Fibroblast of villous mesenchyme (primary cell): ENCODE measurements at regions not wholly inside any gene's neighbourhood (a gene's known extent, or its start where the extent isn't known, plus 50 kb on each side); places are given as distances from the start of the nearest gene placed in this dataset.

ENCODE experiments used
- DNase-seq: peaks from one replicate; pipeline ENCODE4 v3.0.0-alpha.2; 2010; ENCODE audit warnings: low read depth
- H3K4me3 ChIP-seq: 2 replicates; pipeline ENCODE4 v1.5.1; 2011; ENCODE audit warnings: low read depth, mild to moderate bottlenecking, low read length
- TF ChIP-seq, protein P1 (sequence below): IDR thresholded peaks from 2 replicates; pipeline ENCODE4 v1.5.1; 2012; ENCODE audit warnings: low read depth, mild to moderate bottlenecking, low read length; ENCODE audit not compliant: insufficient read depth

DNA sequence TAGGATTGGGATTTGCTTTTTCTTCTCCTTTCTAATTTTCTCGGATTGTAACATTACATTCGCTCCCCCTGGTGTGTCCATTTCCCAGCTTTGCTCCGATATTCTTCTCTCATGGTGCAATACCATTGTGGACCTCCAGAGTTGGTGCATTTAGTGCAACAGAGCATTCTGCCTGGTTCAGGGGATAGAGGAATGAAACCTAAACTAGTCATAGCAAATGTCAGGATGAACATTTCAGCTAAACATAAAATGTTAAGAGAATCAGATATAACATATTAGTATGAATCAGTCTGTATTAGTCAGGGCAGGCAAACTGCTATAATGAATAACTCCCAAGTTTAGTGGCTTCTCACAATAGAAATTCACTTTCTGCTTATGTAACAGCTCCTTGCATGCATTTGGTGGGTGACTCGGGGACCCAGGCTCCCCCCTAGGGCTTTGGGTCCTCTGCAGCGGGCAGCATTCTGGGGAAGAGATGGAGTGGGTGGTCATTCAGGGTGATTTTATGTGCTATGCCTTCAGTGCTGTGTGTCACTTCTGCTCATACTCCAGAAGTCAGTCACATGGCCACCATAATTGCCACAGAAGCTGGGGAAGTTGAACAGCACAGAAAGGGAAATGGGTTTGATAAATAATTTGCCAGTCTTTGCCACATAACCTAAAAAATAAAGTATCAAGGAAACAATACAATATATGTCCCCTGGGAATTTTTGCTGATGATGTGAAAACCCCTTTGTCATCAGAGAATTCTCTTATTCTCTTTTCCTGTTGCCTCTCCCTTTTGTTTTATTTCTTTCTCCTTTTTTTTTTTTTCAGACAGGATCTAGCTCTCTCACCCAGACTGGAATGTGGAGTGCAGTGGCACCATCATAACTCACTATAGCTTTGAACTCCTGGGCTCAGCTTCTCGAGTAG lies 111.0 kb downstream of the HSPH1 start:
- no peak overlapping the region for H3K4me3 ChIP-seq
- DNase-seq, result no peak
- TF ChIP-seq, protein P1, sequence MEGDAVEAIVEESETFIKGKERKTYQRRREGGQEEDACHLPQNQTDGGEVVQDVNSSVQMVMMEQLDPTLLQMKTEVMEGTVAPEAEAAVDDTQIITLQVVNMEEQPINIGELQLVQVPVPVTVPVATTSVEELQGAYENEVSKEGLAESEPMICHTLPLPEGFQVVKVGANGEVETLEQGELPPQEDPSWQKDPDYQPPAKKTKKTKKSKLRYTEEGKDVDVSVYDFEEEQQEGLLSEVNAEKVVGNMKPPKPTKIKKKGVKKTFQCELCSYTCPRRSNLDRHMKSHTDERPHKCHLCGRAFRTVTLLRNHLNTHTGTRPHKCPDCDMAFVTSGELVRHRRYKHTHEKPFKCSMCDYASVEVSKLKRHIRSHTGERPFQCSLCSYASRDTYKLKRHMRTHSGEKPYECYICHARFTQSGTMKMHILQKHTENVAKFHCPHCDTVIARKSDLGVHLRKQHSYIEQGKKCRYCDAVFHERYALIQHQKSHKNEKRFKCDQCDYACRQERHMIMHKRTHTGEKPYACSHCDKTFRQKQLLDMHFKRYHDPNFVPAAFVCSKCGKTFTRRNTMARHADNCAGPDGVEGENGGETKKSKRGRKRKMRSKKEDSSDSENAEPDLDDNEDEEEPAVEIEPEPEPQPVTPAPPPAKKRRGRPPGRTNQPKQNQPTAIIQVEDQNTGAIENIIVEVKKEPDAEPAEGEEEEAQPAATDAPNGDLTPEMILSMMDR, result peak; percentile 33

DNA sequence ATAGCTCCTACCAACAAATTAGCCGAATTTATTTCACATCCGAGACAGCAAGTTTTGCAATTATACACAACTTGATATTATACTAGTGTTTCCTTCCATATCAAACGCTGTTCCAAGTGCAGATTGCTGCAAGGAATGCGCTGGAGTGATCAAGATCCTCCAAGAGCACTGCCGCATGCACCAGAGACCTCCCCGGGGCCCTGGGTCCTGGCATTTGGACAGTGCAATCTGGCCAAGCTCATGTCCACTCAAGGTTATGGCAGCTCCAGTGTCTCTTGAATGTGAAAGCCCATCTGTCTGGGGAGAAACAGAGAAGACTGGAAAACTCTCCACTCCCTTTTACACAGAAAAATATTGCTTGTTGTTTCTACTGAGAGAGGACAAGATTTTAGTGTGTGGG lies 111.9 kb downstream of the HSPH1 start:
- DNase-seq, result no peak
- TF ChIP-seq, protein P1, result no peak
- H3K4me3 ChIP-seq, result no peak overlapping the region

- DNase-seq, result no peak
- TF ChIP-seq, protein P1, result no peak
- no peak overlapping the region for H3K4me3 ChIP-seq
These were observed 112.6 kb downstream of the HSPH1 start for GRCh38 chr13:31049083-31049482.

GRCh38 chr13:31048521-31048920 lies 113.2 kb downstream of the HSPH1 start:
- TF ChIP-seq, protein P1, result no peak
- no peak for DNase-seq

GRCh38 chr13:31046711-31047279 lies 114.3 kb downstream of the TEX26 start:
- no peak overlapping the region for H3K4me3 ChIP-seq
- TF ChIP-seq, protein P1, result no peak
- peak; percentile 82 for DNase-seq

More at GRCh38 chr13:31048521-31048920, 113.2 kb downstream of the HSPH1 start:
- H3K4me3 ChIP-seq, result no peak overlapping the region

DNA sequence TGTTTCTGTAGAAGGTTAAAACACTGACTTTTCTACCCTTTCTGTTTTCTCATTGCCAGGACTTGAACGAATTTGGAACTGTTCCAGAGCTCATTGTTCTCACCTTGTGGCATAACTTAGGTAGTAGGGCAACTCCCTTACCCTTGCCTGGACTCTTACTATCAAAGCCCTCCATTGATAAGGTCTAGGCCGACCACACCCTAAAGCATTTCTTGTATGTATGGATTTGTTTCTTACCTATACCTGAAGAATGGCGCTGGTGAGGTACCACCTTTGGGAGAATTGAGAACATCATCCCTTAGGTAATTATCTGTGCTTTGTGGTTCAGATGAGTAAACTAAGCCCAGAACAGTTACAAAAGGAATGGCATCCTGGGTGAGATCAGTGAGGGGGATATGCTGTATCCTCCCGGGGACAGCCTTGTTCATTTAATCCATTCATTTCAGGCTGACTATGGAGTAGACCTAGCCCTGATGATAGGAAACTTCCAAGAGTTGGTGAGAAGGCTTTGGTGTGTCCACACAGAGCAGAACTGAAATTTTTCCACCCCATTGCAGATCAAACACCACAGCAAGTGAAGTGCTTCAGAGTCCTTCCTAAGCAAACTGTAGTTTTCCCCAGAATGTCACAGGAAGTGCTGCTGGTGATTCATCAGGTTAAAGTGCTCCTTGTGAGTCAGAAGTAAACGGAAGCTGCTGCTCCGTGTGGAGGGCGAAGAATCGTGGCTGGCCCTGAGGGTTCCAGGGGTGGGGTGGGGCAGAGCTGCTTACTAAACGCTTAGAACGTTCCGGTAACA lies 113.0 kb downstream of the TEX26 start:
- TF ChIP-seq, protein P1, result no peak
- DNase-seq, result peak; percentile 94
- H3K4me3 ChIP-seq, result no peak overlapping the region
